HepG2 (cell line): ENCODE measurements at regions not wholly inside any gene's neighbourhood (a gene's known extent, or its start where the extent isn't known, plus 50 kb on each side); places are given as distances from the start of the nearest gene placed in this dataset.
"Not testable (repeated sequence)": the region's sequence is repeated elsewhere in the genome, so short reads cannot be mapped to it uniquely, and the experiment has no call there.

Experiments
- ATAC-seq: fragments of 200-7000 bp; cut with Tn5 transposase; 3 replicates; pipeline ENCODE4 v1.9.1; 2020; ENCODE audit warnings: mild to moderate bottlenecking, moderate library complexity
- BruUV-seq: library from RNA; stranded (reverse); fragments of 400-500 nt; replicated peaks from 2 replicates; lab custom pipeline; 2021; lab: Mats Ljungman, UMichigan
- CTCF ChIA-PET: fragments of 300-600 bp; formaldehyde crosslinking; extraction: SDS; loops from one replicate; lab custom pipeline; 2021; ENCODE audit warnings: low total read pairs, inconsistent platforms, low intra/inter-chr PET ratio; lab: Yijun Ruan, JAX
- POLR2A ChIA-PET: fragments of 350-600 bp; sonication (Branson Sonifier 250); formaldehyde crosslinking; loops from one replicate; lab custom pipeline; 2020; ENCODE audit warnings: antibody characterized with exemption, inconsistent platforms; lab: Yijun Ruan, JAX
- DNase-seq: peaks from one replicate; pipeline ENCODE4 v3.0.0-alpha.2; 2015; ENCODE audit warnings: low spot score
- FAIRE-seq: peaks from 3 replicates; lab custom pipeline; 2011; peaks lifted over from hg19 to GRCh38; lab: Jason Lieb, UNC
- H2AFZ ChIP-seq: one replicate; pipeline ENCODE4 v1.6.1; 2011; ENCODE audit warnings: low read length, inconsistent platforms
- H3K27ac ChIP-seq: fragments of 300-600 bp; 3 replicates; pipeline ENCODE4 v1.8.0; 2011; ENCODE audit warnings: mixed run types, mild to moderate bottlenecking, mixed read lengths, low read length, inconsistent platforms; ENCODE audit not compliant: insufficient read depth; ENCODE audit errors: extremely low read length
- H3K27me3 ChIP-seq, 2 experiments: fragments of 200-600 bp in 1 of 2; 2 replicates in 1 of 2; 3 replicates in 1 of 2; pipeline versions ENCODE4 v1.6.0 to v1.8.0; 2011; ENCODE audit warnings: low read length in 2 of 2, mild to moderate bottlenecking in 2 of 2, moderate library complexity in 2 of 2, inconsistent platforms in 1 of 2; ENCODE audit not compliant: insufficient read depth in 2 of 2, control insufficient read depth in 1 of 2
- H3K36me3 ChIP-seq, 2 experiments: fragments of 200-600 bp in 1 of 2; replicated peaks in 1 of 2; 2 replicates in 1 of 2; 3 replicates in 1 of 2; pipeline versions ENCODE4 v1.5.1 to v1.8.0; 2011; ENCODE audit warnings: low read length in 2 of 2, inconsistent platforms in 1 of 2; ENCODE audit not compliant: insufficient read depth in 2 of 2, control insufficient read depth in 1 of 2
- H3K4me1 ChIP-seq: 2 replicates; pipeline ENCODE4 v1.5.1; 2012; ENCODE audit warnings: low read length, inconsistent platforms; ENCODE audit not compliant: insufficient read depth
- H3K4me2 ChIP-seq: 2 replicates; pipeline ENCODE4 v1.6.0; 2011; ENCODE audit warnings: low read depth, low read length, inconsistent platforms
- H3K4me3 ChIP-seq, 3 experiments: fragments of 200-600 bp in 1 of 3; sonication (generic), shearing (Covaris generic) in 1 of 3; replicated peaks in 1 of 3; 2 replicates each; pipeline ENCODE4 v1.5.1; 2011 to 2016; ENCODE audit warnings: low read length in 3 of 3, inconsistent platforms in 2 of 3, low read depth in 2 of 3, mild to moderate bottlenecking in 2 of 3, control low read depth in 1 of 3, mixed read lengths in 1 of 3; ENCODE audit not compliant: insufficient read depth in 1 of 3
- H3K79me2 ChIP-seq: one replicate; pipeline ENCODE4 v1.6.1; 2011; ENCODE audit warnings: low read length, inconsistent platforms; ENCODE audit not compliant: insufficient read depth
- H3K9ac ChIP-seq: 2 replicates; pipeline ENCODE4 v1.6.0; 2011; ENCODE audit warnings: mild to moderate bottlenecking, low read depth, low read length, inconsistent platforms; ENCODE audit not compliant: insufficient read depth
- H3K9me3 ChIP-seq: 2 replicates; pipeline ENCODE4 v1.5.1; 2012; ENCODE audit warnings: mild to moderate bottlenecking, low read length
- H4K20me1 ChIP-seq: 2 replicates; pipeline ENCODE4 v1.6.0; 2011; ENCODE audit warnings: inconsistent platforms, mild to moderate bottlenecking, low read length, moderate library complexity; ENCODE audit not compliant: insufficient read depth
- WGBS: methylation state at CpG from one replicate; pipeline ENCODE4 v1.1.6; 2017; ENCODE audit warnings: low lambda C conversion rate; 5-methylcytosine and 5-hydroxymethylcytosine counted together
- in situ Hi-C: cut with HindIII; loops from 2 replicates; pipeline ENCODE4 v1.10.0; 2017; ENCODE audit warnings: low pct_unique_long_range_greater_than_20kb; ENCODE audit not compliant: extremely low pct_ligation_motif_present
- intact Hi-C: fragments of 100-400 bp; cut with micrococcal nuclease; formaldehyde crosslinking; loops from one replicate; pipeline ENCODE4 v1.10.0; 2022; ENCODE audit not compliant: unreplicated experiment

DNA sequence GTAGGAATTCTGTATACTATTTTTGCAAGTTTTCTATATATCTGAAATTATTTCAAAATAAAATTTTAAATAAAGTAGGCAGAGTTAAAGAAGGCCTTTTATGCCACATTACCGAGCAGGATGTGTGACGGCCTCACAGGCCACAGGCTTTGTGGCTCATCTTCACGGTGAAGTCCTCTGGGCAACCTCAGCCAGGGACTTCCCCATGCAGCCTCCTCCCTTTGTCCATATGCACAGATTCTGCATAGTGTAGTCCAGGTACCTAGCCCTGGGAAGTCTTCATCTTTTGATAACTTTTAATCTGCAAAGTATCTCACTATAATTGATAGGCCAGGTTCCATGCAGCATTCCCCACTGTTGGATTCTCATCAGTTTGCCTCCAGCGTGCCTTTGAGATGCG lies 62.8 kb downstream of the ARHGAP11B start:
- H3K4me1 ChIP-seq, H3K27me3 ChIP-seq, H3K27ac ChIP-seq, H4K20me1 ChIP-seq, H3K79me2 ChIP-seq, CTCF ChIA-PET, POLR2A ChIA-PET, H3K9me3 ChIP-seq, DNase-seq, H3K9ac ChIP-seq, FAIRE-seq, H3K4me2 ChIP-seq, BruUV-seq, ATAC-seq, H3K4me3 ChIP-seq, in situ Hi-C loops, intact Hi-C loops, H2AFZ ChIP-seq, H3K36me3 ChIP-seq: not testable (repeated sequence)
- 100% methylated on average over 4 of the region's 5 CpGs for WGBS

DNA sequence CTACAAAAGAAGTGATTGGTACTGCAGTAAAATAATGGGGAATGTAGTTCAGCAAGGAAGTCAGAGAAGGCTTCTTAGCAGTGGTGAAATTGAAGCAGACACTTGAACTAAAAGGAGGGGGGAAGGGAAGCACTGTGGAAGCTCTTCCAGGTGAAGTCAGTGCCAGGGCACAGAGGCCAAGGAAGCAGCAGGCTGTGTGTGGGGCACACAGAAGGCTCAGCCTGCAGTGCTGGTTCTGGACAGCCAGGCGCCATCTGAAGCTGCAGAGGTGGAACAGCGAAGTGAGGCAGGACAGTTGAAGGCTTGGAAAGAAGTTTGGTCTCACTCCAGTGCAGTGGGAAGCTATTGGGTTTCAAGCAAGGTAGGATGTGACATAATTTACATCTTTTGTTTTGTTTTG lies 64.2 kb downstream of the ARHGAP11B start:
- H3K9me3 ChIP-seq, POLR2A ChIA-PET, H3K4me2 ChIP-seq, intact Hi-C loops, FAIRE-seq, CTCF ChIA-PET, H3K27me3 ChIP-seq, H3K9ac ChIP-seq, H3K79me2 ChIP-seq, H4K20me1 ChIP-seq, in situ Hi-C loops, H3K27ac ChIP-seq, H2AFZ ChIP-seq, BruUV-seq, DNase-seq, ATAC-seq, H3K4me1 ChIP-seq, H3K36me3 ChIP-seq, H3K4me3 ChIP-seq: not testable (repeated sequence)
- 68% methylated on average over 2 of the region's 2 CpGs for WGBS

DNA sequence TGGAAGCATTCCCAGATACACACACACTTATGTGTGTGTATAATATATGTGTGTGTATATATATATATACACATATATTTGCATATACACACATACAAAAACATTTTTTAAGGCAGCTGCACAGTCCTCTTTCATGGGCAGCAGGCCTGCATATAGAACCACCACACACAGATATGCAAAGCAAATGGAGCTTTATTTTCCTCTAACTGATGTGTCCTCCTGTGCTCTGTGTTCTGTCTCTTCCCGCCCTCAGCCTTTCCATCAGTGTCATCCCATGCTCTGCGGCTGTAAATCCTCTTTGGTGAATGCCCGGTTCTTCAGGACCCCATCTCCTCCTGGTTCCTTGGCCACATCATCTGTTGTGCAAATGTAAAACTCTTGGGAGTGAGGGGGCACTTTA lies 69.9 kb downstream of the ARHGAP11B start:
- H3K9me3 ChIP-seq, H4K20me1 ChIP-seq, POLR2A ChIA-PET, H3K27me3 ChIP-seq, in situ Hi-C loops, H3K4me1 ChIP-seq, BruUV-seq, DNase-seq, ATAC-seq, FAIRE-seq, H3K27ac ChIP-seq, H3K9ac ChIP-seq, intact Hi-C loops, H3K79me2 ChIP-seq, CTCF ChIA-PET, H2AFZ ChIP-seq, H3K36me3 ChIP-seq, H3K4me2 ChIP-seq, H3K4me3 ChIP-seq: not testable (repeated sequence)
- no CpG with 5 or more reads among the region's 3 CpGs for WGBS

DNA sequence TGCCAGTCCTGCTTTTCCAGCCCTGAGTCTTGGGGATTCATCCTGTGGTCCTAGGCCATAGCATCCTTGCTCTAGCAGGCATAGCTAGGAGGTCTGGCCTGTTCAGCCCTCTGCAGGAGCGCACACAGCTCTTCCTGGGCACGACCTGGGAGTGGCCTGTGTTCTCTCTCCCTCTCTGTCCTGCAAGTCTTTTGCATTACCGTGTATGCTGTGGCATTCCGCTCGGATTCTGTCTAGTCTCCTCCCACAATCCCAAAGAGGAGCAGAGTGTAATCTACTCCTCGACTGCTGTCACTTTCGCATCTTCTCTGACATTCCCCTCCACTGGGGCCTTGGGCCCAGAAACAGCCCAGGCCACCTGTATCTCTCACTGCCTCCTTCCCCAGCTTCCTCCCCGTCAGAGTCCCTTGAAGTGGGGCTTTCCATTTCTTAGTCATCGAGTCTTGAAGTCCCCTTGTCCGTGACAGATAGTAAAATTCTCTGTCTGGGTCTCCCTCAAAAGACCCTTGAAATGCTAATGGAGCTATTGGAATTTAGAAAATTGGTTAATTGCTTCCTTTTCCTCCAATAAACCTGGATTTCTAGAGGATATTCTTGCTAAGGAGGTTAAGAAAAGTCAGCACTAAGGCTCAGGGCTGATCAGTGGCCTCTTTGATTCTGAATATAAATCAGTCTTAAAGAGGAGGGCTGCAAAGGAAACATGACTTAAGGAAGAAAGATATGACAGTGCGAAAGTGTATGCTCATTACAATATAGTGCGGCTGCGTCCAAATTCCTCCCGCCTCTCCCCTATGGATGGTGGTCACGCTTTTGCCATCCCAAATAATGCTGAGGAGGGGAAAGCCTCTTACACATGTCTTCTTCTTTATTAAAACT lies 70.7 kb downstream of the ARHGAP11B start:
- H4K20me1 ChIP-seq, CTCF ChIA-PET, BruUV-seq, in situ Hi-C loops, H3K9ac ChIP-seq, H3K79me2 ChIP-seq, DNase-seq, intact Hi-C loops, H3K27me3 ChIP-seq, H2AFZ ChIP-seq, ATAC-seq, H3K4me2 ChIP-seq, H3K27ac ChIP-seq, H3K4me3 ChIP-seq, POLR2A ChIA-PET, H3K4me1 ChIP-seq, FAIRE-seq, H3K9me3 ChIP-seq, H3K36me3 ChIP-seq: not testable (repeated sequence)
- 81% methylated on average over 6 of the region's 15 CpGs for WGBS
